Activated CD8-positive, alpha-beta memory T cell treated with anti-CD3 and anti-CD28 coated beads for 4 hours (primary cell): ENCODE measurements at regions not wholly inside any gene's neighbourhood (a gene's known extent, or its start where the extent isn't known, plus 50 kb on each side); places are given as distances from the start of the nearest gene placed in this dataset.

Source experiments
- DNase-seq, 2 donors: peaks; one replicate each; pipeline ENCODE4 v3.0.0-alpha.2; 2020; ENCODE audit warnings: low read depth in 2 of 2

DNA sequence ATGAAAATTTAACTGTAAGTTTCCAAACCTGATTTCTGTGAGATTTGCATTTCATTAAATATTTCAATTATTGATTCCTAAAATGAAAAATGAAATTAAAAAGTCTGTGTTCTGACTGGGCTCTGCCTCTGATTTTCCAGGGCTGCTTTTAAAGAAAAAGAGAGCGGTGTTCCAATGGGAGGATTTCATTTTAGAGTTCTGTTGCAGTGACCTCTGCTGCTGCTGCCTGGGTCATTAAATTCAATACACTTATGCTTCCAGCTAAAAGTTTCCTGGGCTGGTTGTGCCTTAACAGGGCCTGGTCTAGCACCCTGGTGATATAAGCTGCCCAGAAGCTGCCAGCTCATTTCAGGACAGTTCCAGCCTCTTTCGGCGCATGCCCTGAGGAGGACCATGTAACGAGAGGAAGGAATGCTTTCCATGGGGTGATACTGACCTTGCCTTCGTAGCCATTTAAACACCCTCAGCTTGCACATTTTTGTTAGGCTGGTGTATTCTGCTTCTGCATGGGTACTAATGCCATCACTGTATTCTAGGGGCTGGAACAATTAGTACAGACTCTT lies 93.3 kb downstream of the TMEM174 start:
- no peak for DNase-seq

DNA sequence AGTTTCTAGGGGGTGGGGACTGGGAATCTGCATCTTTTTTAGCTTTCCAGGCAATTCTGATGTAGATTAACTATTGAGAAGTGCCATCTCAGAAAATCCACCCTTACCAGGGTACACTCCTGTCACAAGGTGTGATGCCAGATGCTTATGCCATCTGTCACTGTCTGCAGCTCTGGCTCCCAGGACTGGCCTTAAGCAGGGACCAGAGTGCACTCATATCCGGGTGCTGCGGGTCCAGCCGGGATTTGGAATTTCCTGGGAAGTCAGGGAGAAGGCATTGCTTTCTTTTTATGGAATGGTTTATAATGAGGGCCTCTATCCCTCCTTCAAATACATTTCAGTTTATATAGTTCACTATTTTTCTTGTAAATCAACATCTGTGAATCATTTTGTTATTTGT lies 92.6 kb downstream of the TMEM174 start:
- DNase-seq, result no peak

DNA sequence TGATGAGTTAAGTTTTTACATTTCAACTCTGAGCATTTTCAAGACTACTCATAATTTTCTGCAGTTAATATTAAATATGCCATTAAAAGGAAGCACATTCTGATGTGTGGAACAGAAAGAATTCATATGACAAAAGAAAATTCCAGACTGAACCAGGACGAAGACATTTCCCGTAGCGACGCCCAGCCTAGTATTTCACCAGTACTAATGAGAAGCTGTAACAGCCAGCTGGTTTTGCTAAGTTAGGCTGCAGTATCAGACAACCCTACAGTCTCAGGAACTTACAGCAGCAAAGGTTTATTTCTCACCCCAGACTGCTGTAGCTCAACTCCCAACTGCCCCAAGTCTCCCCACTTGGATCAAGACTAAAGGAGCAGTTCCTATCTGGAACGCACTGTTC lies 91.6 kb downstream of the TMEM174 start:
- DNase-seq, result no peak

DNA sequence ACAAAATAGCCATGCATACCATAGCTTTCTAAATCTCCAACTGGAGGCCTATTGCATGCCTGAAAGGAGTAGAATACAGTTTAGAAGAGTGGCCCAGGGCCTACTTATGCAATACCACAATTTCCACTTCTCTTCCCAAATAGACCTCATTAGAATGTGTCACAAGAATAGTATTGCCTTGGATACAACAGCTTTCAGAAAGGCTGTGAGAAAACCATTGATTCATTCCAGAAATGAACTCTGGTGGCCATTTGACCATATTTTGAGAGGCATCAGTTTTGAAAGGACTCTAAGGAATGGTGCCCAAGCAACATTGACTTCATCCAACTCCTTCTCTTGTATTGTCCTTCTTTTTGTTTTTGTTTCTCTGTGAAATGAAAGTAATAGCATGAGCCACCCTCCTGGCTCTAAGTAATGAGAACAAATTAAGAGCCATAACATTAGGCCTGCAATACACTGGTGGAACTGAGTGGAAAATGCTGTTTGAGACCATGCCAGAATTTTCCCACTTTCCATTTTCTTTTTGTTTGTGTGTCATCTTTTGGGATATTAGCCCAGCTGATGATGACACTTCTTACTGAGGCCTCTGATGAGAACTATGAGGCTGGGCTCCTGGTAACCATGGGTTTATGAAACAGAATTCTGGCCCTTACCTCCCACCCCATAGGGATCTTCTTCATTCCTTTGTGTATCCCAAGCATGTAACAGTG lies 90.2 kb downstream of the TMEM174 start:
- no peak for DNase-seq

DNA sequence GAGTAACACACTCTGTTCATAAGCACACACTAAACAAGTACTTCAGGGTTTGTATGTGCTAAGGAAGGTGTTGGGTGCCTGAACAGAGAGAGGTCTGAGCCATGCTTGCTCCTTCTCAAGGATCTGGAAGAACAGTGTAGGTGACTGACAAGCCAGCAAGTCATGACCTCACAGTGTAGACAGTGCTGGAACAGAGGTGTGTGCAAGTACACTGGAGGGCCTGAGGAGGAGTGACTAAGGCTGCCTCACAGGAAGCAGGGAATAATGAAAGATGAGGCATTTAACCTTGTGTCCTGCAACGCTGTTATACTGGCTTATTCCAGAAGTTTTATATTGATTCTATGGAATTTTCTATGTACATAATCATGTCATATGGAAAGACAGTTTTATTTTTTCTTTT lies 83.9 kb downstream of the TMEM174 start:
- no peak for DNase-seq

DNA sequence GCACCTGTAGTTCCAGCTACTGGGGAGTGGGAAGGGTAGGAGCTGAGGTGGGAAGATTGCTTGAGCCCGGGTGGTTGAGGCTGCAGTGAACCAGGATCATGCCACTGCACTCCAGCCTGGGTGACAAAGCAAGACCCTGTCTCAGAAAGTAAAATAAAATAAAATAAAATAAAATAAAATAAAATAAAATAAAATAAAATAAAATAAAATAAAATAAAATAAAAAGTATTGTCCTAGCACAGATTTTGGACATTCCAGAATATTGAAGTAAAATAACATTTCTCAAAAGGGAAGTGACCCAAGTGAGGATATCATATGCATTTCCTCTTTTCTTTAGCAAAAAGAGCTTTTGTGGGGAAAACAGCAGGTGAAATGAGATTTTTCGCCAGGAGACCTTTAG lies 83.5 kb downstream of the TMEM174 start:
- no peak for DNase-seq

DNA sequence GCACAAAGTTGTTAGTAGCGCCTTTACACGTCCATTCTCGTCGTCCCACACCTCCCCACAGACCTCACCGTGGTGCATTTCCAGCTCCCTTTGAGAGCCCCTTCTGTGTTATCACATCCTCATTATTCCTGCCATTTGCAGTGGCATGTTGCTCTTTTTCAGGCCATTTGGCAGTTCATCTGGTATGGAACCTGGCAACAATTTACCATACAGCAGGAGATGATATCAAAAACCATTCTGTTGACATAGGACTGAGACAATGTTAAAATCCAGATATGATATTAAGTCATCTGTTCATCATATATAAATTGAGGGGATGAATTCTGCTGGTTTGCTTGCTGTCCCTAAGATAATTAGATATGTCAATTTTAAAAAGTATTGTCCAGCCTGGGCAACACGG lies 83.0 kb downstream of the TMEM174 start:
- no peak for DNase-seq

DNA sequence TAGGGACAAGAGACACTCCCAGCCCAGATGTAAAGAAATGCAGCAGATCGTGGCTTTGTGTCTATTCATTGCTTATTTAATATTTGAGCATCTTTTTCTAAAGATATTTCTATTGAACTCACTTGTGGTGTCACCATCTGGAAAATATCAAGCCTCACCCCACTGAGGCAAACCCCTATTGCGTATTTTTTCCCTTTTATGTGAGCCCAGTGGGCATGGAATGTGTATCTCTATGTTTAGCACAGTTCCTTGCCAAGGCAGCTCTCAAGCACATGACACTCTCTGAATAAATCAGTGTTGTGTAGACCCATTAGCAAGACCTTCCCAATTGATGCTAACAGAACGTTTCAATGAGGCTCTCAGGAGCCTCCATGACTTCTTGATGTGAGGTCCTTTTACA lies 81.6 kb downstream of the TMEM174 start:
- no peak for DNase-seq

DNA sequence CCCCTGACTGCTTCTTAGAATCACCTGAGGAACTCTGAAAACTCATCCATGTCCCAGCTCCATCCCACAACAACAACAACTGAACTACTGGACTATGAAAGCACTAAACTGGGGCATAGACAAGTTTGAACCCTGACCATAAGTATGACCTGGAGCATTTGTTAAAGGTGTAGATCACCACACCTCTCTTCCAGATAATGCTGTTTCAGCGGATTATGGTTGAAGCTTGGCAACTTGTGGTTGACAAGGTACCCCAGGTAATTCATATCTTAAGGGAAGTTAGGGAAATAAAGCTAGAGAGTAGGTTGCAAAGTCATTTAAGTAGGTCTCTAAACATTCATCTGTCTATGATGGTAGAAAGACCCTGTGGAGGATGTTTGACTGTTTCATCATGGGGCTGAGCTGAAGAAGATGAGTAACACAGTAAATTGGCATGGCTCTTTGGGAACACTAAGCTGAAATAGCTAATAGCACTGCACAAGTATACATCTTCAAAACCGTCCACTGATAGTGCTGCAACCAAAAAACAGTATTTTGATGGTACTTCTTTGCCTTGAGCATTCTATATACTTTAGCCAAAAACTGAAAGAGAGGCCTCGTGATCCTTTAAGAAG lies 80.2 kb downstream of the TMEM174 start:
- DNase-seq, result no peak

DNA sequence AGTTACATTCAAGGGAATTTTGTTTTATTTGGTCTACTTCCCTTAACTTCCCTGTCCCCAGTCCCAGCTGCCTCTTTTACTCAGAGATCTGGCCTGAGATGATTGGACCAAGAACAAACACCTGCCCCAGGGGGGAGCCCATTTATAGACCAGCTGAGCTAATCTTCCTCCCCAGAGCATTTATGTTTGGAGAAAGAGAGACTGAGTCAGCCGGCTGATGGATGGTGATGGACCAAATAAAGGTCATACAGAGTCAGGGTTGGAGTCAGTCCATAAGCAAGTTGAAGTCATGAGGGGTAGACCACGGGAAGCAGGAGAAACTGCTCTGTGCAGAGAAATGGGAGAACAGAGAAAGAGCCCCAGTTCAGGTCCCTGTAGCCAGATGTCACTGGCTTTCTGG lies 77.7 kb downstream of the TMEM174 start:
- DNase-seq, result no peak

DNA sequence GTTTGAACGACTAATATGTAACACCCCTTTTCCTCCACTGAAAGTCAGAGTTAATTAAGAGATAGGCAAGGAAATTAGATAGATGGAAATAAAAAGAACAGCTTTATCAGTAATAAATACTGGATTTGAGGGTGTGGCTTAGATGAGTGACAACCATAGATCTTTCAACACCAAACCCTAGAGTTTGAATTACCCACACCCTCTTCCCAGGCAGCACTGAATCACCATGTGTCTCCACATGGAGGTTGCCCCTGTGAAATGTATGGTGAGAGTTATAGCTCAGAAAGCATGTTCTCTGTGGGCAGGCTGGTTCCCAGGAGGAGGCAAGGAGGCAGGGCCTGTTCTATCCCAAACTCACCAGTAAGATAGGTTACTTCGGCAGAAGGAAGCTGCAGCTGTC lies 69.7 kb downstream of the TMEM174 start:
- no peak for DNase-seq

DNA sequence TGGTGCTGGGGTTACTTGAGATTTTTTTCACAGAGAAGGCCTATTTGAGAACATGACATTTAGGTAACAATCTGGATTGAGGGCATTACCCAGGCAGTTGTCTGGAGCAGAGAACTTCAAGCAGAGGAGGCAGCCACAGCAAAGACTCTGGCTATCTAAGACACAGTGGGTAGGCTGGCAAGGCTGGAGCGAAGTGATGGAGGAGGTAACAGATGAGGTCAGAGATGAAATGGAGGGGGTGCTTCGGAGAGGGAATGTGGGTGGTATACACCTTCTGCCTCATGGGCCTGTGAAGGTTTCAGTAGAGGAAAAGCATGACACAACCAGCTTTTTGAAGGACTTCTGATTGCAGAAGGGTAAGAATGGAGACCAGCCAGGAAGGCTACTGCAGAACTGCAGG lies 65.9 kb downstream of the TMEM174 start:
- DNase-seq, result no peak

DNA sequence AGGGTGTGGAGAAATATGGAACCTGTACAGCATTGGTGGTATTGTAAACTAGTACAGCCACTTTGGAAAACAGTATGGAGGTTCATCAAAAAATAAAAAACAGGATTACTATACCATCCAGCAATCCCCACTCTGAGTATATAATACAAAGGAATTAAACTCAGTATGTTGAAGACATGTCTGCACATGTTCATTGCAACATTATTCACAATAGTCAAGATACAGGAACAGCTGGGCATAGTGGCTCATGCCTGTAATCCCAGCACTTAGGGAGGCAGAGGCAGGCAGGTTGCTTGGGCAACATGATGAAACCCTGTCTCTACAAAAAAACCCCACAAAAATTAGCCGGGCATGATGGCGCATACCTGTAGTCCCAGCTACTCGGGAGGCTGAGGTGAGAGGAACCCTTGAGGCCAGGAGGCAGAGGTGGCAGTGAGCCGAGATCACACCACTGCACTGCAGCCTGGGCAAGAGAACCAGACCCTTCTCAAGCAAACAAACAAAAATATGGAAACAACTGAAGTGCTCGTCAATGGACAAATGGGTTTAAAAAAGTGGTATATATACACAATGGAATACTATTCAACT lies 63.6 kb downstream of the TMEM174 start:
- DNase-seq, result no peak

DNA sequence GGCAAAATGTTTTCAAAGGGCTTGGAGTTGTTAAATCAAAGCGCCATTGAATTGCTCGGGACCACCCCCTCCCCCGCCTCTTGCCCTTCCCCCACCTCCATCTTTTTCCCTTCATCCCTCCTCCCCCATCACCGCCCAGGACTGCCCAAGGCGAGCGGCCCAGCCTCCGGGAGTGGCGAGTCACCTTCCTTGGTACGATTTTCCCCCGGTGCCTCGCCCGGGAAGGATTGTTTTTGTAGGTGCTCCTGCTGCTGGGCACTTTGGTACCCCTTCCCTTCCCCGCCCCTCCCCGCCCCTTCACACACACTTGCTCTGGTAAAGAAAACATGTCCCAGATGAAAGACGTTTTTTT lies 61.2 kb downstream of the TMEM174 start:
- DNase-seq, result no peak

DNA sequence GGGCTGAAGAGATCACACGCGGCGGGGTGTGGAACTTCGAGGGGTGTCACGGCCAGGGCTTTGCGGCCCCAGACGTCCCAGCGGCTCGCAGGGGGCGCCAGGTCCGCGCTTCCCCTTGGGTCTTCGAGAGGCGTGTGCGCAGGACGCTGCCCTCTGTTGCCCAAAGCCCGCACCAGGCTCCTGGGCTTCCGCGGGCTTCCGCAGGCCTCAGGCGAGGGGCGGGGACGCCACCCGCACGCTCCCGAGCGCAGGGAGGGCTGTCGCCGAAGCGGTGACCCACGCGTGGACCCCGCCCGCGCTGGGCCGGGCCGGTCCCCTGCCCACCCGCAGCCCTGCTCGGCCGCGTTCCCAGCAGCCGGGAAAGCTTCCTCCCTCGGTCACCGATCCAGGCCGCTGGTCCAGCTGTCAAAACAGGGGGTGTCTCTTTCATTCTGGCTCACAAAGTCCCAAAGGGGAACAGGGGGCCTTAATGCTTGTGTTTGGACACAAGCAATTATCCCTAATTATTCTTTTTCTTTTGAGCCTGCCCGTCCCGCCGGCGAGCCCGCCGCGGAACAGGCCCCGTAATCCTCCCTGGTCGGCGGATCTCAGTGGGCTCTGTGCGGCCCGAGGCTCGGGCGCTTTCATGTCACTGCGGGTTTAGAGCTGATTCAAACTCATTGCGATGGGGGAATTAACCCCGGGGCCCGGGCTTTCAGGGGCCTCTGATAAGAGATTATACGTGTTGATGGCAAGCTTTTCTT lies 60.6 kb downstream of the TMEM174 start:
- DNase-seq, result no peak

DNA sequence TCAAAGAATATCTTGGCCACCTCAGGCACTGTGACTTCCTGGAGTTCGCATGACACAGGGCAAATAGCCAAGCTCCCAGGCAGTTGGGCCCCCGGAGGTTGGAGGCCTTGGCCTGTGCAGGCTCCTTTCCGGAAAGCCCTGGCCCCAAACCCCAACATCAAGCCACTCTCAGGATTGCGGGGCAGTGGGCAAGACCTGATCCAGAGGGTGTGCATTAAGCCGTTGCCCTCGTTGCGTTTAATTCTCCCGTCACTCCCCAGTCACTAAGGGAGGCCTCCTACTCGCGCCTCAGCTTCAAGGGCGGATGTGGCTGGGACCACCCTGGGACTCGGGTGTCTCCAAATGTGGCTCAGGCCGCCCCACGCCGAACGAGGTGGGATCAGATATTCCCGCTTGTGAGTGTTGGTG lies 60.1 kb downstream of the TMEM174 start:
- no peak for DNase-seq

DNA sequence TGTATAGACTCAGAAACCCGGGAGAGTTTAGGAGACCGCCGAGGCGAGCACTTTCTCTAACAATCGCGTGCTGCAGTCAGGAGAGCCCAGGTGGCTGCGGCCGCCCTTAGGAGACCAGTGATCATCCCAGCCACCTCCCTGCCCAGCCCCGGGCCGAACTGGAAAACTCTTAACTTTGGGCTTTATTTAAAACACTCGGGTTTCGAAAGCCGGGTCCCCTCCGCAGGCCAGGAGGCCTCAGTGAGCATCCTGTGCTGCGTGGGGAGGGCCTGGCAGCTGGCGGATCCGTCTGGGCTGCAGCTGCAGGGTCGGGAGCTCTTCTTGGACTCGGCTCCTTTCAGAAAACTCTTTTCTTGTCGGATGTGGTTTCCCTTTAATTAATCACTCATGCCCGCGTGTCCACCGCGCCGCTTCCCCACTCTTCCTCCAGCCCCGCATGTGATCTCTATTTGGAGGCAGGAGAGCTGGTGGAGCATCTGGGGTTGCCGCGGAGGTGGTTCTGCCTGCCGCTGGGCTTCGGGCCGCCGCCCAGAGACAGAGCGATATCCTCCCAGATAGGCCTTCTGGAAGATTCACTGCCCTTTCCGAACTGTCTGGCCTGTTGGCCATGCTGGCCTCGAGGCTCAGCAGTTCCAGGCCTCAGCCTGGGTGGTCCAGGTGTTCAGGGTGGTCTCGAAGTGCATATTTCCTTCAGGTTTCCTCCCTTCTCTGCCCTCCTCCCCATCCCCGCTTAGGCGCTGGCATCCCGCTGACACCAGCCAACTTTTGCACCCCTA lies 59.5 kb downstream of the TMEM174 start:
- DNase-seq, result no peak

DNA sequence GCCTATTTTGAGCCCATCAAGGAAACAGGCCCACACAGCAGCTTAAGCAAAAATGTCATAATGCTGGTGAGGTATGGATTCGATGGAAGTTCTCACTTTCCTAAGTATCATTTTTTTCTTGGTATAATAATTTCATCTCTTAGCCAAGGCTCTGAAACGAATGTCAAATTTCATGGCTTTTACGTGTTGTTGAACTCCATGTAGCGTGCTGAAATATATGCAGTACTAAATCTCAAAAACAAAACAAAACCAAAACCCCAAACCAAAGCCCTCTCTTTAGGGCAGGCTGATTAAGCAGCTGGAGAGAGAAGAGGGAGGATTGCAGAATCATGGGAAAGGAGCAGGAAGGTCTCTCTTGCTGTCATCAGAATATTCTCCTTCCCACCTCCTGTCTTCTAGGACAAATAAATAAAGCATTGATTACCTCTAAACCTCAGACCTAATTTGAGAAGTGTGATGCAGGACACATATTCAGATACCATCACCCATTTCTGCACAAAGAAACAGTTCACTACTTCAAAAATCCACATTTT lies 58.3 kb downstream of the TMEM174 start:
- DNase-seq, result no peak

DNA sequence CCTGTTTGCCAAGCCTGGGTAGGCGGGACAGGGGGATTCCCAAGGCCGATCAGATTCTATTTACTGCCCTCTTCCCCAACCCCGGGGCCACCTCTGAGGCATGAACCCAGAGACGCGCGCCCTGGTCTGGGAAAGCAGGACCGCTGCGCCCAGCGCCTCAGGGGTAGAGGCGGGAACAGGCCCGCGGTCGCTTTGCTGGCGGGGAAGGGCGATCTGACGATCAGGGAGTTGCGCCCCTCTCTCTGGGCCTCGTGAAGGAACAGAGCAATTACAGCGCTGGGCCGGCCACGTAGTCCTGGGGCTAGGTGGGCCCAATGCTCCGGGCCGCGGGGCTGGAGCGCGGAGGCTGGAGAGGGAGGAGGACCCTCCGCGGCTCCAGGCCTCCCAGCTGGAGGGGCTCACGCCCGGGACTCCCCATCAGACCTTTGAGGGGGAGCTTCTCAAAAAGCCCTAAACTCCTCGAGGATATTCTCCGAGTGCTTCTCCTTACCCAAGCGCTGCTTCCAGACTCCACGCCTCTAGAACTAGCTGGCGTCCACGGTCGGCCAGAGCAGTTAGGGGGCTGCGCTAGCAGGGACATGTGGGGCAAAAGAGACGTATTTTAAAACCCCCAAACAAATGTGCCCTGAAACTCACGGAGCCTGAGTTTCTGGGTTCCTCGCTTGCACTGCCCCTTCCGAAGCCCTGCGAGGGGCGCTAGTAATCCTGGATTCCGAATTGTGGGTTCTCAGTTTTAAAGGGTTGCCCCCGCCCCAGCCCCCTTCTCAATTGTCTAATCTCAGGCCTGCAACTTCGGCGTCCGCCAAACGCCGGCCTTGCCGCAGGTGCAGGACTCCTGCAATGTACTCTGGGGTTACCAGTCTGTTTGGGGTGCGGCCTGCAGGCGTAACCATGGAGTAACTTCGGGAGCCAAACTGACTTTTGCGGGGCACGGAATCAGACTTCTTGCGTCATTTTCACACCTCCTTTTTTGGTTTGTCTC lies 57.6 kb downstream of the TMEM174 start:
- DNase-seq, result no peak

DNA sequence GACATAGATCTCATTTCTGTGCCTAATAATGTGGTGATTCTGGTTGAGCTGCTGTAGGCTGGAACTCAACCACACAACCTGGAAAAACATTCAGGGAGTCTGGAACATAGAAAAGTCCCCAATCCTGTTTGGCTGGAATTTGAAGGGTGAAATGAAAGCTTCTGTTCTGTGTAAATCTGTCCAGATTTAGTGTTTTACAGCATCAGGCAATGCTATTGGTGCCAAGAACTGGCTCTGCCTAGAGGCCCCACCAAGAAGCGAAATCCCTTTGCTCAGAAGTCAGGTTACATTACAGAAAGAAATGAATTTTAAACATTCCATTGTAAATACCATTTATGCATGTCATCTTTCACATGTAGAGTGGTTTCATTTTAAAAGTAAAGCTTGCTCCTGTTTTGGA lies 56.3 kb downstream of the TMEM174 start:
- no peak for DNase-seq
